ENCODE measurements at regions not wholly inside any gene's neighbourhood (a gene's known extent, or its start where the extent isn't known, plus 50 kb on each side); places are given as distances from the start of the nearest gene placed in this dataset.

DNA sequence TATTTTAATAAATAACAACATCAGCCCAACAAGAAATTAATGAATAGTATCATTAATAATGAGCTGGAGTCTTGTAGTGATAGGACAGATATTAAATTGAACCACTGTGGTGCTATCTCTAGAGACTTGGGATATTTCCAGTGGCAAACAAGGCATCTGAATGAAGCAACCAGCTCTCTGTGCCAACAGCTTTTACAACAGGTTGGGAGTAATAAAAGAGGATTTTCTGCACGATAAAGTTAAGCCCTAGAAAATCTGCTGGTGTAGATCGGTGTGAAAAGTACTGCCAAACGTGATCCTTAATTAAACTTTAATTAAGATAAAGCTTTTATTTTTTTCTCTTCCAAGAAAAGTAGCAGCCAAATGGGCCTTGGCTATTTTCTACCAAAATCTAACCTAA, 385.5 kb downstream of the NR4A2 start:
- TF ChIP-seq, protein P1, sequence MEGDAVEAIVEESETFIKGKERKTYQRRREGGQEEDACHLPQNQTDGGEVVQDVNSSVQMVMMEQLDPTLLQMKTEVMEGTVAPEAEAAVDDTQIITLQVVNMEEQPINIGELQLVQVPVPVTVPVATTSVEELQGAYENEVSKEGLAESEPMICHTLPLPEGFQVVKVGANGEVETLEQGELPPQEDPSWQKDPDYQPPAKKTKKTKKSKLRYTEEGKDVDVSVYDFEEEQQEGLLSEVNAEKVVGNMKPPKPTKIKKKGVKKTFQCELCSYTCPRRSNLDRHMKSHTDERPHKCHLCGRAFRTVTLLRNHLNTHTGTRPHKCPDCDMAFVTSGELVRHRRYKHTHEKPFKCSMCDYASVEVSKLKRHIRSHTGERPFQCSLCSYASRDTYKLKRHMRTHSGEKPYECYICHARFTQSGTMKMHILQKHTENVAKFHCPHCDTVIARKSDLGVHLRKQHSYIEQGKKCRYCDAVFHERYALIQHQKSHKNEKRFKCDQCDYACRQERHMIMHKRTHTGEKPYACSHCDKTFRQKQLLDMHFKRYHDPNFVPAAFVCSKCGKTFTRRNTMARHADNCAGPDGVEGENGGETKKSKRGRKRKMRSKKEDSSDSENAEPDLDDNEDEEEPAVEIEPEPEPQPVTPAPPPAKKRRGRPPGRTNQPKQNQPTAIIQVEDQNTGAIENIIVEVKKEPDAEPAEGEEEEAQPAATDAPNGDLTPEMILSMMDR (IDR thresholded peaks at IDR 0.05) = no peak
- no peak for TF ChIP-seq POLR2A (IDR thresholded peaks at IDR 0.05)

Data from Peyer's patch (tissue), 4 donors.